HG03432 (cell line): ENCODE measurements at regions not wholly inside any gene's neighbourhood (a gene's known extent, or its start where the extent isn't known, plus 50 kb on each side); places are given as distances from the start of the nearest gene placed in this dataset.
A peak's percentile ranks its signal among the peaks of the same experiment; 100 is the strongest.
"Not testable (repeated sequence)": the region's sequence is repeated elsewhere in the genome, so short reads cannot be mapped to it uniquely, and the experiment has no call there.

Source experiments
- ATAC-seq: cut with Tn5 transposase; IDR thresholded peaks from one replicate; pipeline ENCODE4 v1.9.1; 2021; ENCODE audit warnings: mild to moderate bottlenecking, moderate library complexity; ENCODE audit not compliant: unreplicated experiment

GRCh38 chr11:106152013-106152412, 74.6 kb downstream of the AASDHPPT start:
- ATAC-seq = no peak

GRCh38 chr11:106152824-106153223, 75.4 kb downstream of the AASDHPPT start:
- no peak for ATAC-seq

- peak; percentile 73 for ATAC-seq
Observed at GRCh38 chr11:106156290-106156937, 79.0 kb downstream of the AASDHPPT start.

GRCh38 chr11:106158406-106158805, 80.9 kb downstream of the AASDHPPT start:
- ATAC-seq = no peak

GRCh38 chr11:106159836-106160235, 82.4 kb downstream of the AASDHPPT start:
- no peak for ATAC-seq

GRCh38 chr11:106160494-106160893, 83.0 kb downstream of the AASDHPPT start:
- no peak for ATAC-seq

- ATAC-seq = no peak
Observed at GRCh38 chr11:106161775-106162634, 84.5 kb downstream of the AASDHPPT start.

- no peak for ATAC-seq
Observed at GRCh38 chr11:106167085-106167484, 89.6 kb downstream of the AASDHPPT start.

- no peak for ATAC-seq
Observed at GRCh38 chr11:106172386-106172991, 95.0 kb downstream of the AASDHPPT start.

- no peak for ATAC-seq
Observed at GRCh38 chr11:106173291-106173690, 95.8 kb downstream of the AASDHPPT start.

- not testable (repeated sequence) for ATAC-seq
Observed at GRCh38 chr11:106174003-106174402, 96.5 kb downstream of the AASDHPPT start.

- no peak for ATAC-seq
Observed at GRCh38 chr11:106176817-106177216, 99.4 kb downstream of the AASDHPPT start.

- ATAC-seq = no peak
Observed at GRCh38 chr11:106177311-106177710, 99.8 kb downstream of the AASDHPPT start.

- no peak for ATAC-seq
Observed at GRCh38 chr11:106178361-106178760, 100.9 kb downstream of the AASDHPPT start.

- ATAC-seq = no peak
Observed at GRCh38 chr11:106179048-106179447, 101.6 kb downstream of the AASDHPPT start.

- ATAC-seq = no peak
Observed at GRCh38 chr11:106186630-106187029, 109.2 kb downstream of the AASDHPPT start.

- ATAC-seq = no peak
Observed at GRCh38 chr11:106187860-106188456, 110.5 kb downstream of the AASDHPPT start.

GRCh38 chr11:106193956-106194355, 116.5 kb downstream of the AASDHPPT start:
- ATAC-seq = no peak

- ATAC-seq = no peak
Observed at GRCh38 chr11:106197438-106197837, 120.0 kb downstream of the AASDHPPT start.

GRCh38 chr11:106202935-106203620, 125.6 kb downstream of the AASDHPPT start:
- ATAC-seq = no peak

- no peak for ATAC-seq
Observed at GRCh38 chr11:106208760-106209159, 131.3 kb downstream of the AASDHPPT start.
